COR-L47 (cell line): ENCODE measurements at regions not wholly inside any gene's neighbourhood (a gene's known extent, or its start where the extent isn't known, plus 50 kb on each side); places are given as distances from the start of the nearest gene placed in this dataset.
"Not testable (repeated sequence)": the region's sequence is repeated elsewhere in the genome, so short reads cannot be mapped to it uniquely, and the experiment has no call there.

ENCODE experiments used
- DNase-seq: peaks from one replicate; lab custom pipeline; 2025; lab: John Stamatoyannopoulos, UW

DNA sequence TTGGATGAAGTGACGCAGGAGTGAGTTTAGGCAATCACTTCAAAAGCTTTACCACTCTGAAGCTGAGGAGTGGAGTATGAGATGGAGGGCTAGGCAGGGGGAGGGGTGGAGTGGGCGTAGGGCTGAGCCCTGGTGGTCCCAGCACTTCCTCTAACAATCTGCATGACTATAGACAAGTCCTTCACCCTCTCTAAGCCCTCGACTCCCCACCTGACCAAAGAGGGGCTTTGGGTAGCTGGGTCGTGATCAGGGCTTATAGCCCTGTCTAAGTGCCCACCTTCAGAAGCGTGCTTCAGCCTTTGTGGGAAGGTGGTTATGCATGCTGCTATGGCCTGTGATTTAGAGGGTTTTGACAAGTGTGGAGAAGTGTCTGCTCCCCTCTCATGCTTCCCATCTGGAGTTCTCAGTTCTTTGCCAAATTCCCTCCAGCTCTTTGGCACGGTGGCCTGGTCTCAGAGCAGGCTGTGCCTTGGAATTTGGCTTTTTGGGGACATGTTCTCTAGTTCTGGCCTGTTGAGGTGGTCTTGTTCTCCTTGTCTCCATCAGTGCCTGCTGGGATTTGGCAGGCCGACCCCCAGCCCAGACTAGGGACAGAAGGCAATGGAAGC is 53.0 kb downstream of the ACTBL2 start:
- DNase-seq: no peak

DNA sequence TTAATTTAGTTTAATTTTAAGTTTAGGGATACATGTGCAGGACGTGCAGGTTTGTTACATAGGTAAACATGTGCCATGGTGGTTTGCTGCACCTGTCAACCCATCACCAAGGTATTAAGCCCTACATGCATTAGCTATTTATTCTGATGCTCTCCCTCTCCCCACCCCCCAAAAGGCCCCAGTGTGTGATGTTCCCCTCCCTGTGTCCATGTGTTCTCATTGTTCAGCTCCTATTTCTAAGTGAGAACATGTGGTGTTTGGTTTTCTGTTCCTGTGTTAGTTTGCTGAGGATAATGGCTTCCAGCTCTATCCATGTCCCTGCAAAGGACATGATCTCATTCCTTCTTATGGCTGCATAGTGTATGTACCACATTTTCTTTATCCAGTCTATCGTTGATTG is 53.6 kb downstream of the ACTBL2 start:
- DNase-seq: not testable (repeated sequence)

GRCh38 chr5:57422993-57423392 is 59.6 kb downstream of the ACTBL2 start:
- no peak for DNase-seq

DNA sequence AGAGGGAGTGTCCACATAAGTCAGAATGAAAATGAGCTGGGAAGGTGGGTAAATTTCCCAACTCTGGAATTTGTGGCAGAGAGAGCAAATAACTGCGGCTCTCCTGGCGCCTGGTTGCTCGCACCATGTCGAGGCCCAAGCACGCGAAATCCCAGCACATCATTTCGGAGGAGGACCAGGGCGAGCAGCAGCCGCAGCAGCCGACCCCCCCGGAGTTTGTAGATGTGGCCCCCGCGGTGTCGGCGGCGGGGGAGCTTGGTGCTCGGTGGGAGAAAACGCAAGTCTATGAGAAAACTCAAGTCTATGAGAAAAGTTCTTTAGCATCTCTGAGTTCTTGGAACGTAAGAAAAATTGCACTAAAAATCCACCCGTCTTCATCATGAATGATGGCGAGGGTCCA is 60.3 kb downstream of the ACTBL2 start:
- DNase-seq: no peak

DNA sequence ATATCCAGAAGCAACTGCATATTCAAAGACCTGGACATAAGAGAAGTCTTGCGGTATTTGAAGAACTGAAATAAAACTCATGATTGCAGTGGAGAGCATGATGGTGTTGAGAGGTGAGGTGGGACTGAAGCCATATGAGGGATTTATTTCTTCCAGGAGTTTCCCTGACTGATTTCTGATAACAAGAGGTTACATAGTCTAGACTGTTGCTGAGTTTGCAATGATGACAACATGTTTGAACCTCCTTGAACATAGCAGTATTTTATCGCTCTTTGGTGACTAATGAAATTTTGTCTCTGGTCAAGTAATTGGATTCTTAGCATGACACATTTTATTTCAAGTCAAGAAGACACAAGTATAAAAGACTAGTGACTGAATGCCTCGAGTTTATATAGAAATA is 61.8 kb downstream of the ACTBL2 start:
- no peak for DNase-seq

GRCh38 chr5:57417971-57418370 is 64.6 kb downstream of the ACTBL2 start:
- DNase-seq: no peak

DNA sequence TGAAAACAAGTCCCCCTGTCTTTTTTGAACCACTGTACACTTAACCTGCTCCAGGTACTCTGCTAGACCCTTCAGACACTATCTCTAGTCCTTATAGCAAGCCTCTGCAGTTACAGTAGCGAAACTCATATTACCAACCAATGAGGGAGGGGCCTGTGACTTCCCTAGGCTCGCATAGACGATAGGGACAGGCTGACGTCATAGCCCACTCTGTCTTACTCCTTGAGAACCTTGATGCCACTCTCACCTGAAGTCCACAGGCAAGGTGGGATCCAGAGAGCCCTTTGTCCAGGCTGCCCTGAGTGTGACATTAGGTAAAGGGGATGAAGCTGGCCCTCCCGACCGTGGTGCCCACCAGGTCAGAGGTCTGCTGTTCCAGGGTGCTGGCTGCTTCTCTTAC is 65.3 kb downstream of the ACTBL2 start:
- DNase-seq: no peak

GRCh38 chr5:57416278-57416994 is 66.2 kb downstream of the ACTBL2 start:
- no peak for DNase-seq

- DNase-seq: no peak
These were observed 67.8 kb downstream of the ACTBL2 start for GRCh38 chr5:57414857-57415256.

GRCh38 chr5:57414191-57414590 is 68.4 kb downstream of the ACTBL2 start:
- no peak for DNase-seq

GRCh38 chr5:57413145-57413544 is 69.5 kb downstream of the ACTBL2 start:
- no peak for DNase-seq

DNA sequence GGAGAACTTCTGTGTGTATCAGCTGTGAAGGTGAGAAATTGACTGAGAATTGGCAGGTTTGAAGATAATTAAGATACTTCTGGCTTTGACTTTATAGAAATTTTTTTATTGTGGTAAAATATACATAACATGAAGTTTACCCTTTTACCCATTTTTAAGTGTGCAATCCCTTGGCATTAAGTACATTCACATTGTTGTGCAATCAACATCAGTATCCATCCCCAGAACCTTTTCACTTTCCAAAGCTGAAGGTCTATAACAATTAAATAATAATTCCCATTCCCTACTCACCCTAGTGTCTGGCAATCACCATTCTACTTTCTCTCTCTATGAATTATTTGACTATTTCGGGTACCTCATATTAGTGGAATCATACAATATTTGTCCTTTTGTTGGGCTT is 69.9 kb downstream of the ACTBL2 start:
- no peak for DNase-seq

DNA sequence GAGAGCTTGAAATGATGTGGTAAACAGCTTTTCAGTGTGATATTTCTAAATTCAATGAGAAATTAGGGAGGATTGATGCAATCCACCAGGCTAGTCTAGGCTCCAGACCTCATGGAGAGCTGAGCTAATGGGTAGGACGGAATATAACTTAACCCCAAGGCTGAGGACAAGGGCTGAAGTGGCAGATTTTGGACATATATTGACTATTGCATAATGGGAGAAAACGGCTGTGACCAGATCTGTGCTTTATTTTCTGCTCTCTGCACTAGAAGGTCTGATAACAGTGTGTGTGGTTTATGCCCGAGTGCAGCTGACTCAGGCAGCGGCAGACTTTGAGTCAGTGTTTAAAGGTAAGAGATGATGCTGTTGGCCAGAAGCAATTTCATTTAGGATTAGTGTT is 70.6 kb downstream of the ACTBL2 start:
- DNase-seq: no peak

DNA sequence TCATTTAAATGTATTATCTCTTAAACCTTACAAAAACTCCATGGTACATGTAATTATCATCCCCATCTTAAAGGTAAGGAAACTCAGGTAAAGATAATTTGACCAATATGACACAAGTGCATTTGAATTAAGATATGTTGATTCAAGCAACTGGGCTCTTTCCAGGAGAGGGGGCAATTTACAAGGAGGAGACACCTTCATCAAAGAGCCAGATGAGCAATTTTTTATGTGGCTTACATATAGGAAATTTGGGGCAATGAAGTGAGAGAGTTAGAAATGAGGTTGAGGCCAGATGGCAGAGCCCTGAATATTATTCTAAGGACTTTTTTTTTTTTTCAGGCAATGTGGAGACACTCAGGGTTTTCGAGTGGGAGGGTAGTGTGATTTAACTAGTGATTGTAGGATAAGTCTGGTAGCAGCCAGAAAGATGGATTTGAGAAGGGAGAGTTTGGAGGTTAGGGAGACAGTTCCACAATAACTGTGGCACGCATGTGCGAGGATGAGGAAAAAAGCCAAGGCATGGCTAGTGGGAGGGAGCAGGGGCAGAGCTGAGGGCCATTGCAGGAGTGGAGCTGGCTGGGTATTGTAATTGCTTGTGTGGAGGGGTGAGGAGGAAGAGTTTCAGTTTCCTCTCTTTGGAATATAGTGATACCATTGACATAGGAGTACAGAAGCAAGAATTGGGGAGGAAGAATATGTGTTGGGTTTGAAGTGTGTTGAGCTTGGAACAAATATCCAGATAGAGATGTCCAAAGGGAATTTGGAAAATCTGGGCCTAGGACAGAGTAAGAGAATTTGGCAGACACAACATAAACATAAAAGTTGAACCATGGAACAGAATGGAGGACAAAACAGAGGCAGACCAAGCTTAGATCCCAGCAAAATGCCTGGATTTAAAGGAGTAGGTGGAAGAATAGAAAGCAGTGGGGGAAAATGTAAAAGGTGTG is 72.0 kb downstream of the ACTBL2 start:
- no peak for DNase-seq

DNA sequence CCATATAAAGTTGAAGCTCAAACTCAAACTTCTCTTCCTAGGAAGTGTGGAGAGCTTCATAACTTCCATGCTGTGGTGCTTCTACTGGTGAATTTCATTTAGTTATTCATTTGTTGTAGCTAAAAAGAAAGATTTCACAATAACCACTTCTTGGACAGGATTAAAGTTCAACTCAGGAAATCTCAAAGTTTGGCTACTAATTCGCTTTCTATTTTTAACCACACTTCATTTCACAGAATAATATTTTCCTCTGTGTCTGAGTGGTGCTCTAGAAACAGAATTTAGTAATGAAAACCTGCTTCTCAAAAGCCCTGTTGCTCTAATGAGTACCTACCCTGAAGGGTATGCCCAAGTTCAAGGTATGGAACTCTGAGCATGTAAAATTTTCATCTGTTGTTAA is 73.9 kb downstream of the ACTBL2 start:
- DNase-seq: no peak

DNA sequence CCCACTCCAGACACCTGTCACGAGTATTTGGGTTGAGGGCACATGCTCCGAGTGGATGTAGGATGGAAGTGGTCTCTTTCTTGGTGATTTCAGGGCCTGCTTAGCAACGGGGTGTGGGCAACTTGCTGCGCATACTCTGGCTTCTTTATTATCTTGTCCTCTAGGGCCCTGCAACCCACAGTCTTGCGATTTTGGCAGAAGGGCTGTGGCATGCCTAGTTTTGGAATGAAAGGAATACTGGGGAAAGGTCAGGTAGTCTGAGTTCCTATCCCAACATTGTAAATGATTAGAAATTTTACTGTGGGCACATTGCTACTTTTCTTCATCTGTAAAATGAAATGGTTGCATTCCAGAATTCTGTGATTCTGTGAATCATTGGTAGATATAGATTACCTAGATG is 74.3 kb downstream of the ACTBL2 start:
- DNase-seq: no peak

DNA sequence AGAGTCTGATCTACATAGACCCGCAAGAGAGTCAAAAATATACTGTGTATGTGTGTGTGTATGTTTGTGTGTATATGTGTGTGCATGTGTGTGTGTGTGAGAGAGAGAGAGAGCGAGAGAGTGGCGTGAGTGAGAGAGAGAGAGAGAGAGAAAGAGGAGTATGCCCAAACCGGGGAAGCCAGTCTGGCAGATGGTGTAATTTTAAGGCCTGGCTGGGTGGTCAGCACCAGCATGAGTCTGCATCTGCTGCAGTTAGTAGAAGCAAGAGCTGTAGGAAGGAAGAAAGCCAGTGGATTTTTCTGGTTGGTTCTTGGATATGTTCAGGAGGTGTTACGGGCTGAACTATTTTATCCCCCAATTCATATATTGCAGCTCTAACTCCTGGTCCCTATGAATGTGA is 75.2 kb downstream of the ACTBL2 start:
- no peak for DNase-seq

DNA sequence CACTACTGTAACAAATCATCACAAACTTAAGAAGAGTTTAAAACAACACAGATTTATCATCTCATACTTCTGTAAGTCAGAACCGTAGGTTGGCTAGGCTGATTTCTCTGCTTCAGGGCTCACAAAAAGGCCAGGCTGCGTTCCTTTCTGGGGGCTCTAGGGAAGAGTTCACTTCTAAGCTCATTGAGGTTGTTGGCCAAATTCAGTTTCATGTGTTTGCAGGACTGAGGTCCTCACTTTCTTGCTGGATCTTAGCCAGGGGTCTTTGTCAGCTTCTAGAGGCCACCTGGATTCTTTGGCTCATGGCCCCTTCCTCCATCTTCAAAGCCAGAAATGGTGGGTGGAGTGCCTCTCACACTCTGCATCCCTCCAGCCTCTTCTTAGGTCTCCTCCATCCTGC is 76.0 kb downstream of the ACTBL2 start:
- DNase-seq: no peak

GRCh38 chr5:57405984-57406383 is 76.6 kb downstream of the ACTBL2 start:
- DNase-seq: no peak

DNA sequence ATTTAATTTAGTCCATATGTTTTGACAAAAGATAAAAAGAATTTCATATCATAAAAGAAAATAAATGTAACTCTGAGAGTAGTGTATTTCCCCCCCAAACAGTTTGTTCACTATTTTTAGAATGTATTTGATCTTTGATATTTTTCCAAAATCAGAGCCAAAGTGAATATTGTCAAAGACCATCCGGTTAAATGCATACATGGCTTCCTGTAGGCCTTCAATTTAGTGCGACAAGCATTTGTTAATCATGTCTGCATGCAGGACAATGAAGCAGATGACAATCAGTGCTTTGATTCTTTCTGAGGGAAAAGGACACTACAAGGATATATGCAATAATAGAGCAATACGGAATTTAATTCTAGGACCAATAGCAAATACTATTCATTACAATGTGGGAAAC is 79.8 kb downstream of the ACTBL2 start:
- DNase-seq: no peak

GRCh38 chr5:57402348-57402747 is 80.3 kb downstream of the ACTBL2 start:
- DNase-seq: no peak

DNA sequence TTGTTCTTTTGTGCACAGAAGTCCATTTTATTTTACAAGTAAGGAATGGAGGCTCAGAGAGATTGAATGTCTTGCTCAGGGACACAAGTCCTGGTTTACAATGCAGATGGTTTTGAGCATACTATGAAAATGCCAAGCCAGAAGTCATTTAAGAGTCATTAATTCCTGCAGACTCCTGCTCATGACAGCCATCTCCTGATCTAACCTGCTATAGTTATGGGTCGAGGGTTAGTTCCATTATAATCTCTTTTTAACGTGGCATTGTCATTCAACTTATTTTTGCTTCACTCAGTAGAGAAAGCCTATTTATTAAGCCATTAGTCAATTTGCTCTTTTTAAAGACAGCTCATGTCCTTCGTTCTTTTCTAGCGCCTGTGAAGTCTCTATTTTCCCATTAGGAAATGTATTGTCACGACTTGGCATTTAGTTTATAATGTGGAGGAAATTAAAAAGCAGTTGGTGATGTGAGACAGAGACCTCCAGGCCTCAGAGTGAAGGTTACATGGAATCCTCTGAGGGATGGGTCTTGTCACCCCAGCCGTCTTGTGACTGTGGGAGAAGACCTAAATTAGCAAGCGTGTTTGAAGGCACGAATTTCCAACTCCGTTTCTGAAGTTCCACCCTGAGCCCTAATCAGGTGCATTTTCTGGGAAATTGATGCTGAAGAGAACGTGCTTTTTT is 84.1 kb downstream of the ACTBL2 start:
- DNase-seq: no peak
